Nephron progenitor cell (in vitro differentiated cells): ENCODE measurements at regions not wholly inside any gene's neighbourhood (a gene's known extent, or its start where the extent isn't known, plus 50 kb on each side); places are given as distances from the start of the nearest gene placed in this dataset.
"Not testable (repeated sequence)": the region's sequence is repeated elsewhere in the genome, so short reads cannot be mapped to it uniquely, and the experiment has no call there.

ENCODE experiments used
- DNase-seq: peaks from one replicate; pipeline ENCODE4 v3.0.0; 2021
- H3K27ac Mint-ChIP-seq: 2 replicates; pipeline ENCODE4 v1.8.0; 2021; ENCODE audit warnings: mild to moderate bottlenecking, moderate library complexity, mixed read lengths
- H3K27me3 Mint-ChIP-seq: 2 replicates; pipeline ENCODE4 v1.8.0; 2021; ENCODE audit warnings: mild to moderate bottlenecking, low read depth, mixed read lengths; ENCODE audit not compliant: poor library complexity
- H3K36me3 Mint-ChIP-seq: 2 replicates; pipeline ENCODE4 v1.8.0; 2021; ENCODE audit warnings: low read depth, mixed read lengths
- H3K4me1 Mint-ChIP-seq: 2 replicates; pipeline ENCODE4 v1.8.0; 2021; ENCODE audit warnings: mixed read lengths
- H3K4me3 Mint-ChIP-seq: 2 replicates; pipeline ENCODE4 v1.8.0; 2021; ENCODE audit warnings: mild to moderate bottlenecking, moderate library complexity, mixed read lengths
- H3K9me3 Mint-ChIP-seq: 2 replicates; pipeline ENCODE4 v1.8.0; 2021; ENCODE audit warnings: mild to moderate bottlenecking, moderate library complexity, mixed read lengths
- TF ChIP-seq, protein P1 (sequence below): fragments of 200-600 bp; sonication (generic); IDR thresholded peaks from 2 replicates; pipeline ENCODE4 v1.5.0; 2021; ENCODE audit warnings: antibody characterized with exemption

DNA sequence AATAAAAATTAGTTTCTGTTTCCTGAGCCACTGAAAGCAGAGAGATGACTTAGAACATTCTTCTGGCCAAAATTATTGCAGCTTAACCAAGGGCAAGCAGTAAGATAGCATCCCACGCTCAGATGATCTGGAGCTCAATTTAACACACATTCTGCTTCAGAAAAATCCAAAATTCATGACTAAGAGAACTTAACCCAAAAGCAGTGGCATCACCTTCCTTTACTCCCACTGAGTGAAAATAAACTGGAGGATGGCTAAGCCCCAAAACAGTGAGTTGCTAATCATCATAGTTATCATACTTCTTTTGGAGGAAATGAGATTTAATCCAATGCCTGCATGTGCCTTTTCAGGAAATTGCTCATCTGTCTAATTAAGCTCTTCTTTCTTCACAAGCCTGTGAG, 195.4 kb downstream of the DUSP6 start:
- Mint-ChIP-seq H3K4me1 (peaks cover 20% of the 10 kb centered on the region), H3K27me3 (peaks cover 2% of the 10 kb centered on the region), H3K9me3 (peaks cover 9% of the 10 kb centered on the region), H3K4me3 (no peak overlapping the region), H3K36me3 (peaks cover 7% of the 10 kb centered on the region), H3K27ac (peak overlapping the region; percentile 67)
- no peak for DNase-seq
- TF ChIP-seq, protein P1, sequence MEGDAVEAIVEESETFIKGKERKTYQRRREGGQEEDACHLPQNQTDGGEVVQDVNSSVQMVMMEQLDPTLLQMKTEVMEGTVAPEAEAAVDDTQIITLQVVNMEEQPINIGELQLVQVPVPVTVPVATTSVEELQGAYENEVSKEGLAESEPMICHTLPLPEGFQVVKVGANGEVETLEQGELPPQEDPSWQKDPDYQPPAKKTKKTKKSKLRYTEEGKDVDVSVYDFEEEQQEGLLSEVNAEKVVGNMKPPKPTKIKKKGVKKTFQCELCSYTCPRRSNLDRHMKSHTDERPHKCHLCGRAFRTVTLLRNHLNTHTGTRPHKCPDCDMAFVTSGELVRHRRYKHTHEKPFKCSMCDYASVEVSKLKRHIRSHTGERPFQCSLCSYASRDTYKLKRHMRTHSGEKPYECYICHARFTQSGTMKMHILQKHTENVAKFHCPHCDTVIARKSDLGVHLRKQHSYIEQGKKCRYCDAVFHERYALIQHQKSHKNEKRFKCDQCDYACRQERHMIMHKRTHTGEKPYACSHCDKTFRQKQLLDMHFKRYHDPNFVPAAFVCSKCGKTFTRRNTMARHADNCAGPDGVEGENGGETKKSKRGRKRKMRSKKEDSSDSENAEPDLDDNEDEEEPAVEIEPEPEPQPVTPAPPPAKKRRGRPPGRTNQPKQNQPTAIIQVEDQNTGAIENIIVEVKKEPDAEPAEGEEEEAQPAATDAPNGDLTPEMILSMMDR, result no peak

DNA sequence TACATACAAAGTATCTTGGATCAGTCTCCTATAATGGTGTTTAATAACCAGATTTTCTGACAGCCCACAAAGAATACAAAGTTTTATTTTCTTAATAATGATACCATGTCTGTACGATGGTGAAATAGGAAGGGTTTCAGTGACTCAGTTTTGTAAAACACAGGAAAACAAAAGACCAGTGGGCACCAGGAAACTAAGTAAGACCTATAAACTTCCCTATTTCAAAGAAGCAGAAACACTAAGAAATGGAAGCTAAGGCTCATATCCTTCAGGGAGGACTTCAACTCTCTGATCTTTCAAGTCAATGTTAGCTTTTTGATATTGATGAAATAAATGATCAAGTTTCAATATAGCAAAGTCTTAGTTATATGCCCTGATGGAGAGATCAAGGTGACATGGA, 196.0 kb downstream of the DUSP6 start:
- Mint-ChIP-seq H3K4me1 (peaks cover 20% of the 10 kb centered on the region), H3K27me3 (peaks cover 2% of the 10 kb centered on the region), H3K36me3 (peaks cover 12% of the 10 kb centered on the region), H3K9me3 (peaks cover 15% of the 10 kb centered on the region), H3K27ac (peak overlapping the region; percentile 67), H3K4me3 (no peak overlapping the region)
- TF ChIP-seq, protein P1, result no peak
- DNase-seq, result no peak

DNA sequence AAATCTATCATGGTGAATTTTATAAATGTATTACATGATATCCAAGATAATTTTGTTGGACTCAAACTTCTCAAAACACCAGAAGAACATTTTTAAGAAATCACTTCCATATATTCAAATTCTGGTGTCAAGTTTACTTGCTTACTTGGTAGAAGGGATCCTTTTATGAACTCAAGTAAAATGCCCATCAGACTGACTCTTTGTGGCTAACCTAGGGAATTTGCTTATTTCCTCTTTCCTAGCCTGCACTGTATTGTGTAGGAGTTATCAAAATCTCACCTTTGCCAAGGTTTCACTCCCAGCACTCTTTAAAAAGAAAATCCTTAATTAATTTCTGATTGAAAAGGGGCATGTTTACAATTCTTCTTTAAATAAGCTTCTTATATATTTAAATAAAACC, 196.5 kb downstream of the DUSP6 start:
- no peak overlapping the region for H3K4me3 Mint-ChIP-seq

DNA sequence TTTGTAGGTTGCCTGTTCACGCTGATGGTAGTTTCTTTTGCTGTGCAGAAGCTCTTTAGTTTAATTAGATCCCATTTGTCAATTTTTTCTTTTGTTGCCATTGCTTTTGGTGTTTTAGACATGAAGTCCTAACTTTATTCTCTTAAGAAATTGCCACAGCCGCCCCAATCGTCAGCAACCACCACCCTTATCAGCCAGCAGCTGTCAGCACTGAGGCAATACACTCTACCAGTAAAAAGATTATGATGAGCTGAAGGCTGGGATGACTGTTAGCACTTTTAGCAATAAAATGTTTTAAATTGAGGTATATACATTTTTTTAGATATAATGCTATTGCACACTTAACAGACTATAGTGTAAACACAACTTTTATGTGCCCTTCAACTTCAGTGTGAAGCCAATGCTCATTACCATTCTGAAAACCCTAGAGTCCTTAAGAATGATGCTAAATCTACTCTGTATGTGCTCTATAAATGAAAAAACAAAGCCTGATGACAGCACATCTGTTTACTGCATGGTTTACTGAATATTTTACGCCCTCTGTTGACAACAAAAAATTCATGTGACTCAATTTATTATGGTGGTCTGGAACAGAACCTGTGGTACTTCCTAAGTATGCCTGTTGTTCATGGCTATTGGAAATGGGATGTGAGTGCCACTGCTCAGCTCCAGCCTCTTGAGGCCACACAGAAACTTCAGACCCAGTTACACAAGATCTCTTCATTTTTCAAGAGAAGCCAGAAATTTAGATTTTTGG, 197.4 kb downstream of the DUSP6 start:
- Mint-ChIP-seq H3K4me1 (peaks cover 20% of the 10 kb centered on the region), H3K27ac (no peak overlapping the region), H3K36me3 (peaks cover 19% of the 10 kb centered on the region), H3K4me3 (no peak overlapping the region), H3K27me3 (peaks cover 2% of the 10 kb centered on the region), H3K9me3 (peaks cover 29% of the 10 kb centered on the region)
- TF ChIP-seq, protein P1, result no peak
- no peak for DNase-seq

More for the DNA sequence above, 196.5 kb downstream of the DUSP6 start:
- Mint-ChIP-seq H3K27me3 (peaks cover 2% of the 10 kb centered on the region), H3K27ac (no peak overlapping the region), H3K9me3 (peaks cover 20% of the 10 kb centered on the region), H3K4me1 (peaks cover 20% of the 10 kb centered on the region), H3K36me3 (peaks cover 16% of the 10 kb centered on the region)
- DNase-seq, result no peak
- TF ChIP-seq, protein P1, result no peak

DNA sequence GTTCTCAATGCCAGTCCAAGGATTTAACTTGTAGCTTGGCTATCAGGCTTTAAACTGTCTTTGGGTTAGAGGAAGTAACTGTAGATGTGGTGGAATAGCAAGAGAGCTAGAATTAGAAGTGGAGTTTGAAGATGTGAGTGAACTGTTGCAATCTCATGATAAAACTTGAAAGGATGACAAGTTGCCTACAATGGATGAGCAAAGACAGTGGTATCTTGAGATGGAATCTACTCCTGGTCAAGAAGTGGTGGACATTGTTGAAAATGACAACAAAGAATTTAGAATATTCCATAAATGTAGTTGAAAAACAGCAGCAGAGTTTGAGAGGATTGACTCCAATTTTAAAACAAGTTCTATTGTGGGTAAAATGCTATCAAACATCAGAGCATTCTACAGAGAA, 199.0 kb downstream of the DUSP6 start:
- Mint-ChIP-seq H3K9me3 (peaks cover 44% of the 10 kb centered on the region), H3K4me1 (peaks cover 20% of the 10 kb centered on the region), H3K36me3 (peaks cover 19% of the 10 kb centered on the region), H3K27ac (no peak overlapping the region), H3K4me3 (no peak overlapping the region), H3K27me3 (peaks cover 2% of the 10 kb centered on the region)
- TF ChIP-seq, protein P1, result no peak
- no peak for DNase-seq

DNA sequence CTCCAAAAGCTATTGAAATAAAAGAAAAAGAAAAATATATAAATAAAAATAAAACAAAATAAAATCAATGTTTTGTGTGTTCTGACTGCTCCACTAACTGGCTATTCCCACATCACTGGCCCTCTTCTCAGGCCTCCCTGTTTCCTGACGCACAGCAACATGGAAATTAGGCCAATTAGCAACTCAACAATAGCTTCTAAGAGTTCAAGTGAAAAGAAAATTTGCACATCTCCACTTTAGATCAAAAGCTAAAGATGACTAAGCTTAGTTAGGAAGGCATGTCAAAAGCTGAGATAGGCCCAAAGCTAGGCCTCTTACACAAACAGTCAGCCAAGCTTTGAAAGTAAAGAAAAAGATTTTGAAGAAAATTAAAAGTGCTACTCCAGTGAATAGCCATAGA, 200.8 kb downstream of the DUSP6 start:
- Mint-ChIP-seq H3K9me3 (peaks cover 54% of the 10 kb centered on the region), H3K4me3 (no peak overlapping the region), H3K27ac (no peak overlapping the region), H3K36me3 (peaks cover 19% of the 10 kb centered on the region), H3K4me1 (peaks cover 7% of the 10 kb centered on the region), H3K27me3 (peaks cover 2% of the 10 kb centered on the region)
- no peak for DNase-seq
- TF ChIP-seq, protein P1, result no peak

DNA sequence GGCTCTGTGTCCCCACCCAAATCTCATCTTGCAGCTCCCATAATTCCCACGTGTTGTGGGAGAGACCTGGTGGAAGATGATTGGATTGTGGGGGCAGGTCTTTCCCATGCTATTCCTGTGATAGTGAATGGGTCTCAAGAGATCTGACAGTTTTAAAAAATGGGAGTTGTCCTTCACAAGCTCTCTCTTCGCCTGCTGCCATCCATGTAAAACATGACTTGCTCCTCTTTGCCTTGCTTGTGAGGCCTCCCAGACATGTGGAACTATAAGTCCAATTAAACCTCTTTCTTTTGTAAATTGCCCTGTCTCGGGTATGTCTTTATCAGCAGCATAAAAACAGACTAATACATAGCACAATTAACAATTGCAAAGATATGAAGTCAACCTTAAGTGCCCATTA, 201.5 kb downstream of the DUSP6 start:
- not testable (repeated sequence) for DNase-seq, H3K27ac Mint-ChIP-seq, H3K4me3 Mint-ChIP-seq, H3K4me1 Mint-ChIP-seq, H3K27me3 Mint-ChIP-seq
- H3K36me3 Mint-ChIP-seq, result peaks cover 19% of the 10 kb centered on the region
- H3K9me3 Mint-ChIP-seq, result peaks cover 54% of the 10 kb centered on the region
